Erythroblast (primary cell): ENCODE measurements at regions not wholly inside any gene's neighbourhood (a gene's known extent, or its start where the extent isn't known, plus 50 kb on each side); places are given as distances from the start of the nearest gene placed in this dataset.

Experiments
- GATA1 ChIP-seq: IDR thresholded peaks from 2 replicates; pipeline ENCODE4 v1.6.1; 2011; ENCODE audit warnings: low read depth, mild to moderate bottlenecking, control low read depth, low read length, moderate library complexity
- POLR2A ChIP-seq: IDR thresholded peaks from 2 replicates; pipeline ENCODE4 v1.6.1; 2011; ENCODE audit warnings: mild to moderate bottlenecking, low read length

GRCh38 chr4:149062997-149063396 lies 620.8 kb upstream of the NR3C2 start:
- TF ChIP-seq POLR2A: no peak
- no peak for TF ChIP-seq GATA1
